HG03025 (cell line): ENCODE measurements at regions not wholly inside any gene's neighbourhood (a gene's known extent, or its start where the extent isn't known, plus 50 kb on each side); places are given as distances from the start of the nearest gene placed in this dataset.
A peak's percentile ranks its signal among the peaks of the same experiment; 100 is the strongest.

Experiments
- ATAC-seq: cut with Tn5 transposase; IDR thresholded peaks from one replicate; pipeline ENCODE4 v1.9.1; 2021; ENCODE audit warnings: mild to moderate bottlenecking, moderate library complexity; ENCODE audit not compliant: unreplicated experiment, low FRiP score

DNA sequence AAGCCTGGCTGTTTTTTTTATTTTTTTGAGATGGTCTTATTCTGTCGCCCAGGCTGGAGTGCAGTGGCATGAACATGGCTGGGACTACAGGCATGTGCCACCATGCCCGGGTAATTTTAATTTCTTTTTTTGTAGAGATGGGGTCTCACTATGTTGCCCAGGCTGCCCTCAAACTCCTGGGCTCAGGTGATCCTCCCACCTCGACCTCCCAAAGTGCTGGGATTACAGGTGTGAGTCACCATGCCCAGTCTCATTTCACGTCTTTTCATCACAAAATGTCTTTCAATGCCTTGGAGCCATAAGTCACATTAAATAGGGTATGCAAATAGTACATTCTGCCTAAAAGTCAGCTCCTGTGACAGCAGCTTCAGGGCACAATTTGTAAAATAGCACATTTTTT lies 52.8 kb downstream of the SOX2 start:
- ATAC-seq = no peak

DNA sequence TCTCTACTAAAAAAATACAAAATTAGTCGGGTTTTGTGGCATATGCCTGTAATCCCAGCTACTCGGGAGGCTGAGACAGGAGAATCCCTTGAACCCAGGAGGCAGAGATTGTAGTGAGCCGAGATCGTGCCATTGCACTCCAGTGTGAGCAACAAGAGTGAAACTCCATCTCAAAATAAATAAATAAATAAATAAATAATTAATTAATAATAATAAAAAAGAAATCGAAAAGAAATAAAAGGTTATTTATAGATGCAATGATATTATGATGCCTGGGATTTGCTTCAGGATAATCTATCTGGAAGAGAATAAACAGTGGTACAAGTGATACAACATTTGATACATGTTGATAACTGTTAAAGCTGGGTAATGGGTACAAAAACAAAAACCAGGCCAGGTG lies 58.6 kb downstream of the SOX2 start:
- ATAC-seq = no peak

DNA sequence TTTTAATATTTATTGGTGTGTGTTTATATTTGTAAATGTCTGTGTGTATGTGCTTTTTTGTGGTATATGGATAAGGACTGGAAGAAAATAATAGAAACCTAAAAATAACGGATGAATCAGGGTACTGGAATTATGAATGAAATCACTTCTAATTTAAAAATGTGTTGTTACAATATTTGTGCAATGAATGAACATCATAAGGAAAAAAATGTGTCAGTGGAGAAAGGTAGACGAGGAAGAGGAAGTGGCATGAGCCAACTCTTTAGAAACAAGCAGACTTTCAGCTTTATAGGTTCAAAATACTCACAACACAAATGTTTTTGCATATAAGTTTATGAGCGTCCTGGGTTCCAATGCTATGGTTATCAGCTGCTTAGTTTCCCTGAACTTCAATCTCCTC lies 59.4 kb downstream of the SOX2 start:
- ATAC-seq = no peak

DNA sequence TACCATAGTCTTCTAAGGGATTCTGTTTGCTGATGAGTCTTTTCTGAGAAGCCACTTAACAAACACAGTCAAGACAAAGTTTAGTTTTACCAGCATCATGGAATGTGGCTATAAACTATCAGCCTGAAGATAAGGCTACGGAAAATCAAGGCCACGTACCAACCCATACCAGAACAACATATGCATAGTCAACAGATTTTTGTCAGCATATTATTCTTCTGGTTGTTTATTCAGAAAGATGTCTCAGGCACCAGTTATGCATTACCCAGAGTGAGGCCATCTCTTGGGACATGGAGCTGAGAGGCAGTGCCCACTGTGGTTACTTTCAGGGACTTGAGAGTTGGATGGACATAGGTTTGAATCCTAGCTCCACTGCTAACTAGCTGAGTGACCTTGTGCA lies 60.4 kb downstream of the SOX2 start:
- no peak for ATAC-seq

DNA sequence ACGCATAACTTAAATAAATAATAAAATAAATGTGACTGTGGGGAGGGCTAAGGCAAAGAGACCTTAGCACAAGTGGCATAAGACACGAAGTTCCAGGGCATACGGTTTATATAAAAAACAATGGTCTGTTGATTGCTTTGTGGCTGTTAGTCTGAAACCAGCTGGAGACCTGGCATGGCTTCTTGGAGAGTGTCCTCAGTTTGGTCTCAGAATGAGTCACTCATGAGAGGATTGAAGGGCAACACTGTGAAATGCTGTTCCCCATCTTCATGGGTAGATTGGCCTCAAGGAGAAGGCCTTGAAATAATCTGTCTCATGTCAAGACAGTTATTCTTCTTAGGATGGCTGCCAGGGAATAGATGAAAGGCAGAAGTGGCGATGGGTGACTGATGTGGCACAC lies 62.2 kb downstream of the SOX2 start:
- no peak for ATAC-seq

DNA sequence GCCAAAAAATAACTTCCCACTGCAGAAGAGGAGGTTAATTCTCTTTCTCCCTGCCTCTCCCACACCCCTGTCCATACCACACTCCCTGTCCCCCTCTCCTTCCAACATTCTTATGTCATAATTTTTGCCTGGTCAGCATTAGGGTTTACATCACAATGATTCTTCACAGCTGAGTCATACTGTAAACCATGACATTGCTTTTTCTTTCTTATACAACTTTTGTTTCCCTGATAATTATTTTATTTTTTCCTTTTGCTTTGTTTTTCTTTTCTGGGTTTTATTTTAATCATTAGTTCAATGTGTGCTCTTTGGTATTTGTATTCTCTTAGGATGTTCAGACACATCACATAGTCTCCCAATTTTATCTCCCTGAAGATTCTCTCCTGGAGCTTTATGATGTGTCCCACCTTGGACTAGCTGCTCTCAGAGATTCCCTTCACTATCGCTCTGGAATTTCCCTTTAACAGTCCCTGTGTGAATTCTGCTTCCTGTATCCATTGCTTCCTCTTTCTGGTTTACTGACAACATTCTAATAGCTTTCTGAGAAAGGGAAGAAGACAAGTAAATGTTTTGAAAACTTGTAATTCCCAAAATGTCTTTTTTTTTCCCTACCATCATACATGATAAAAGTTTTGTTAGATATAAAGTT lies 70.7 kb downstream of the SOX2 start:
- ATAC-seq = no peak

DNA sequence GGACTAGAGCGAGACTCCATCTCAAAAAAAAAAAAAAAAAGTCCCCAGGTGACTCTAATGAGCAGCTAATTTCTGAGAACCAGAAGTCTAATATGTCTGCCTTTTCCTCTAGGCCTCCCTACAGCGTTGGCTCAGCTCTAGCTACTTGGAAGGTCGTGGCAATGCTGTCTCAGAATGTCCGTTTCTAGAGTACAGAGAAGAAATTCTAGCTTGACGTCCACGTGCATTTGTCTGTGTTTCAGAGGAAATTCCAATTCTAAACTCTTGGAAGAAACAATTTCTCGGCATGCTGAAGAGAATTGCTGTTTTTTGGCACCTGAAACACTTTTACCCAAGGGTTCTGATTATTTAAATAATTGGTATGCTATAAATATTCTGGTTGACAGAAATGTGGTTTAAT lies 78.8 kb downstream of the SOX2 start:
- ATAC-seq = no peak

DNA sequence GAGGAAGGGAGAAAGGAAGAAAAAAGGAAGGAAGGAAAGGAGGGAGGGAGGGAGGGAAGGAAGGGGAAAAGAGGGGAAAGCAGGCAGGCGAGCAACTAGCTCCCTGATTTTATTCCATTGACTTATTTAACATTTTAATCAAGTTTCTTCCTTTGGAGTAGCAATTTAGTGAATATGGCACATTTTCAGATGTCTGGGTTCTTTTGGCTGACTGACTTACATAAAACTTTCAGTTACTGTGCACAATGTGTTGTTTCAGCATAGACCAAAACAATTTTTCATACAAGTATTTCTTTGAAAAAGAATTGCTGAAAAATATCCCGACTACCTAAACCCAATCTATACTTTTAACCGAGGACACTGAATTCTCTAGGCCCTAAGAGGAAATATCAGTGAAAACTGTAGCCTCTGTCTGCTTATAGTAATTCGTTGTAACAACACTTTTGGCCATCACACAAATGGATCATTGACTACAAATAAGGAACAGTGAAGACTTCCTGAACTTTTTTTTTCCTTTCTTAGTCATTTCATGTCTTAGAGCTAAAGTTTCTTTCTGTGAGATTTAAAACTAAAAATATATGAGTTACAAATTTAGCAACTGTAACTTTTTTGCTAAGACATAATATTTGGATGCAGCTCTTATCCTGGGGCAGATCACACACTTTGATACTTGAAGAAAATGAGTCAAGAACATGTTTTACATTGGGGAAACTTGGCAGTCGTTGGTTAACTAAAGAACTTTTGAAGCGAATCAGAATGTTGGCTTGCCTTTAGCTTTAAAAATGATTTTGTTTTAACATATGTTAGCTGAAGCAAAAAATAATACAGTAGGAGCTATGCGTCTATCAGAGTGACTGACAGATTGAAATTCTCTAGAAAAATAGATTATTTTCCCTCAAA lies 79.6 kb downstream of the SOX2 start:
- ATAC-seq = no peak

DNA sequence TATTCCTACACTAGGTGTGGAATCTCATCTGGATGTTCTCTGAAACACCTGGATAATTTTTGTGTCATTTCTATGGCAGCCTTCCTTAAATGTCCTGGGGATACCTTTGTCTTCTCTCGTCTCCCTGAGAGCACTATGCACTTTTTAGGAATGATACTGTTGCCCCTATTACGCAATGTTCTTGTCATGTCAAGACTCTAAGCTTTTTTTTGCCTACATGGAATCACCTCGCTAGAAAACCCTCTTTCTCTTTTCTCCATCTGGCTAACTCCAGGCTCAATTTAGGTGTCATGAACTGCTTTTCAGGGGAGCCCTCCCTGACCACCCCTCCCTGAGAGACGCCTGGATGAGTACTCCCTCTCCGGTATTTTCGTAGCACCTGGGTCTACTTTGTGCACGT lies 81.3 kb downstream of the SOX2 start:
- no peak for ATAC-seq

DNA sequence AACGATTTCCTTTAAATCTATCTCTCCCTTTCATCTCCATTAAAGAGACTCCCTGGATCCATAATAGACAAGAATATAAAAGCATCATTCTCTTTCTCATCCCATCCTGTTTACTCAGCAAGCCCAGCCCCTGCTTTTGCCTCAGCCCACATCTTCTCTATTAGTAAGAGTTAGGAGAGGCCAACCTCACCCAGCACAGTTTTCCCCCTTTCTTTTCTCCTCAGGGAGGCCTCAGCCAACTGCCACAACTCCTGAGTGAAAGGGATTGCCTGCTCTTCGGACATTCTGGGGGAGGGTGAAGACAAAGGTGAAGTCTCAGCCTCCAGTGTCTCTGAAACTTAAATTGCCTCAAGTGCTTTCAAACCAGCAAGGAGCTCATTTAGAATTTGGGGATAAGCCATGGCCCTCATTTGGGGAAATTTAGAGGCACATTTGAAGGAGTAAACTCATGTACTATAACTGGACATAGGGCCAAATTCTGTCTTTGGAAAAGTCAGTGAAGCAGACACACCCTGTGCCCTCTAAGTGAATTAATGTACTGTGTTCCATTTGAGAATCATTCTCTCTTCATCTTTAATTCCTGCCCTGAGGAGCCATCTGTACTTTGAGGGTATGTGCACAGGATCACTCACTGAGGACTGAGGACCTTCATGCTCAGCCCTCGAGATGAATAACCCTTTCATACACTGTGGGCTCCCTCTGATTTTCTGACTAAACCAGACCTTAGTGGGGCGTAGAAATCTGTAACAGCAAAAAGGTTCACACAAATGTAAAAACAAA lies 82.5 kb downstream of the SOX2 start:
- ATAC-seq = no peak

DNA sequence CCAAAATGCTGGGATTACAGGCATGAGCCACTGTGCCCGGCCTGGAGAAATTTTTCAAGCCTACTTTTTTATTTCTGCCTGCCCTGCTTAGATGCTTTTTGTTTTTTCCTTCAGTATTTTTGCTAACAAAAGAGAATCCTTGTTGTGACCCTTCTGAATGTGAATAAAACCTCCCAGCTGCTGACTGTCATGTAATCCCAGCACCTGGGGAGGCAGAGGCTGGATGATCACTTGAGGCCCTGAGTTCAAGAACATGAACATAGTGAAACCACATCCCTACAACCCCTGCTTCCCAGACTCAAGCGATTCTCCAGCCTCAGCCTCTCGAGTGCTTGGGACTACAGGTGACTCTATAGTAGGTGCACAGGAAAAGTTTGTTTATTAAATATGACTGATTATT lies 84.9 kb downstream of the SOX2 start:
- ATAC-seq = no peak

DNA sequence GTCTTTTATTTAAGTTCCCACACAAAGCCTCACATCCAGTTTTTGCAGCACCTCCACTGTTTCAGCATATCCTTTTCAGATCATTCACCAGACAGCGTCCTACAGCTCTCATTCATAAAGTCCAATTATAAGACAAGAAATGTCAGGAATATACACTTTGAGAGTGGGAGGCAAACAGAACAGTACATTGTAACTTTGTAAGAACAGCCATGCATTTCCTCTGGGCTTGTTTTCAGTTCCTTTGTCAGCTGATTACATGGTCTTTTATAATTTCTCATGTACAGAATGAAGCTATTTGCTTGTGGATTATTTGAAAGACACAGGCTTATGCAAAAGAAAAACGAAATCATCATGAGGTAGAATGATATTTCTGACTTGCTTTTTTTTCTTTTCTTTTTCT lies 85.7 kb downstream of the SOX2 start:
- ATAC-seq = no peak

DNA sequence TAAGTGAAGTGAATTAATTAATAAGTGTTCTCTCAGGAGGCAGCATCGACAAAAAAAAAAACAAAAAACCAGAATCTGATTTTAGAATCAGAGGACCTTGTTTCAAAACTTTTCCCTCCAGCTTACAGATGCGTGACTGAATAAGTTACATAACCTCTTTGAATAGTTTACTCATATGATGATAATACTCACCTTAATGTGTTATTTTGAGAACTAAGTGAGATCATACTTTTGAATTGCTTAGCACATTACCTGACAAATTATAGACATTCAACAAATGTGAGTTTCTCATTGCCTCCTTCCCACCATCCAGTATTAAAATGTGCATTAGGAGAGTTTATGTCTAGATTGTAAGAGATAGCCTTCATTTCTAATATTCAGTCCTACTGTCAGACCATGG lies 94.0 kb downstream of the SOX2 start:
- no peak for ATAC-seq

DNA sequence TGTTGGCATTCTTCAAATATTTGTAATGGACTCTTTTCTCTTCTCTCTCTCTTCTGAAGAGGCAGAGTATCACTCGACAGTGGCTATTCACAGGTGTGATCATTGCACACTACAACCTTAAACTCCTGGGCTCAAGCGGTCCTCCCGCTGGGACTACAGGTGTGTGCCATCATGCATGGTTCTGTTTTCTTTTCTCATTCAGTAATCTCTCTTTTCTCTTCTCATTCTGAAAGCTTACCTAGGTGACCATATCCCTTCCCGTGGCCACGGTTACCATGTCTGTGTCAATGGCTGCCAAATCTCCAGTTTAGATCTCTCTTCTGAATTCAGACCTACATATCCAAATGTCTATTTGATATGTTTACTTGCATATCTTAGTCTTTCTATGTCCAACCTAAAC lies 96.3 kb downstream of the SOX2 start:
- no peak for ATAC-seq

DNA sequence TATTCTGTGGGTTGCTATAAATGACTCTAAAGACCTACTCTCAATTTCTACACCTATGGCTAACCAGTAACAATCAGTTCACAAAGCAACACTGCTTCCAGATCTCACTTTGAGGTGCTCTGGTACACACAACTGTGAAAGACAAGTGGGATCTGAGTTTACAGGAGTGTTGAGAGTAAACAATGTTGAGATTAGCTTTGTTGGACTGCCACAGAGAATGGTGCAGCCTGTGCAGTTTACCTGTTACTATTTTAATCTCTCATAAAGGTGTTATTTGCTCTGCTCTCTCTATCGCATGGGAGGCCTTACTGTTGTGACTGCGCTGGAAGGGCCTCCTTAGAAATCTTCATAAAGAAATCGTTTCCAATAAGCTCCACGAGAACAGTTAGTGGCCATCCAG lies 112.0 kb downstream of the SOX2 start:
- ATAC-seq = no peak

DNA sequence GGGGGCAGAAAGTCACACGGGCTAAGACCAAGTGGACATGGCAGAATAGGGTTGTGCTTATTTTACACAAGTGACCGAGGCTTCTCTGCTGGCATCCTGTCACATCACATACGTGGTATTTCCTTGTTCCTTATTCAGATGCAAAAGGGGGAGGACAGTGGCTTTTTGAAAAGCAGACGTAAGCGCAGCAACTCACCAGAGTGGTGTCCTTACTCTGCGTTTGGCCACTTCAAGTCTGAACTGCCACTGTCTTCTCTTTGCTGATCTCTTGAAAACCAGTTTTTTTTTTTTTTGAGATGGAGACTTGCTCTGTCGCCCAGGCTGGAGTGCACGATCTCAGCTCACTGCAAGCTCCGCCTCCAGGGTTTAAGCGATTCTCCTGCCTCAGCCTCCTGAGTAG lies 113.2 kb downstream of the SOX2 start:
- no peak for ATAC-seq

DNA sequence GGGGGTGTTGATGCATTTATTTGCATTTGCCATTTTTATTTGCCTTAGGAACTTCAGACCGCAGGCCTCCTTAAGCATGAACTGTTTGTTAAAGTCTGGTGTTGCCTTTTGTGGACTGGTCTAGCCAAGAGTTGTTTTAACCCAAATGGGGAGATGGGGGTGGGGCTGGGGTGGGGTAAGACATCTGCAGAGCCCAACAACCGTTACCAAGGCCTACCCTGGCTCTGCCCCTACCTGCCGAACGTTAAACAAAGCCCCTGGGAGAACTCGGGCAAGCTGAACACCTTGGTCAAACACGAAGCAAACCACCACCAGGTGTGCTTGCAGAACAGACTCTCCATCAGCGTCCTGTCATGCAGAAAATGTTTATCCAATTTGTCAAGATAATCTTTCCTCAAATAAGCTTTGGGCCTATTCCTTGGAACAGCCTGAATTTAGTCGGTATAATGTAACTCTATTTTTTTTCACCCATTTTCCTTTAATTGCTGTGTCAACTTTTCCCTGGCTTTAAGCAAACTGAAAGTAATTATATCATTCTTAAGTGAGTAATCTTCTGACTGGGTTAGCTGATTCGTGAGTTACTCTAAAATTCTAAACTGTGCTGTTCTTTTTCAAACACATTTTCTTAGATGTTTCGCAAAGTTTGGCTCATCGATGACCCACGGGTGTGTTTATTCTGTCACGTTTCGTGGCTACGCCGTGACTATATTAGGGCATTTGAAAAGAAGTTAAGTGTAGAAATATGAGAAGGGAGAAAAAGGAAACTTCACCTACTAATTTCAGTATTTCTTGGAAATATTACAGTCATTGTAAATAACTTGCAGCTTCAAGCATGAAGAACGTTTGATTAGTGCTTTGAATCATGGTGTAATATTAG lies 127.6 kb downstream of the SOX2 start:
- ATAC-seq = peak; percentile 38

DNA sequence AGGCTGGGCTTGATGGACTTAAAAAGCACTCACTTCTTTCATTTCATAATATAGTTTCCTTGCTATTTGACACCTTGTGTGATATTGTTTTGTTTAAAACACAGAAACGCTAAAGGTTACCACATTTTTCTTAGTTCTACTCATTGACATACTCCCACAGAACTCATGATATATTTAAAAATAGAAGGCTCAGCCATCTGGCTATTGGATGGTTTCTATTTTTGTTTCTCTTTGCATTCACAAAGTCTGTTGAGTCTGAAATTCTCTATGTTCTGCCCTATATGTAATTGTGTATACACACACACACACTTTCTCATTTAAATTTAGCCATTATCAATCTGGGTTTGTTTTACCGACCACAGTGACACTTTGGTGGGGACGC lies 128.2 kb downstream of the SOX2 start:
- peak; percentile 68 for ATAC-seq

DNA sequence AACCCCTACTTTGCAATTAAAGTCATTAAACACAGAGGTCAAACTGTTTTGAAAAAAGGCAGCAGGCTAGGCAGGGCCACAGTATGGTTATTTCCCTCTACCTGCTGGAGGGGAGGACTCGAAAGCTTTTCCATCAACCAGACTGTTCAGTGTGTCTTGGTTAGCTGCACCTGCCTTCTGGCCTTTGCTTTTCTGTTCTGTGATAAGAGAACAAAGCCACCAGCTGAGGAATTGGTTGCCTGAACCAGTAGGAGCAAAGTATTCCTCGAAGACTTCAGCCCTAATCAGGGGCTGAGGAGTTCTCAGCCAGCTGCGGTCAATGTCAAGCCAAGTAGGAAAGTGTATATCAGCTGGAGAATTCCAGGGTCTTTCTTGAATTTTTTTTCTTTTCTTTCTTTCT lies 132.5 kb downstream of the SOX2 start:
- no peak for ATAC-seq

DNA sequence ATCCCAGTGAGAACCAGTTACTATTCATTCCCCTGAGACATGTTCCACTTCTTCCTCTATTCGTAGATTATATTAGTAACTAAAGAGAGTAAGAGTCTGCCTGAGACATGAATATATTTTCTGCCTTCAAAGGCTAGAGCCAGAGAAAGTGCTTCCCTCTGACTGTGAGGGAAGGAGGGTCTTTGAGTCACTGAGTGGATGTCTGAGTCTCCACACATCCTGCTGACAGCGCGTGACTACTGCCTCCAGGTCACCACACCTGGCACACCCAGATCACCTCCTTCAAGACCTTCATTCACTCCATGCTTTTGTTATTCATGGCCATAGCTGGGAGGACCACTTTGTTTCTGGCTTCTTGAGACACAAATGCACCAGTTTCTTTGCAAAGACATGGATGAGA lies 135.6 kb downstream of the SOX2 start:
- no peak for ATAC-seq

DNA sequence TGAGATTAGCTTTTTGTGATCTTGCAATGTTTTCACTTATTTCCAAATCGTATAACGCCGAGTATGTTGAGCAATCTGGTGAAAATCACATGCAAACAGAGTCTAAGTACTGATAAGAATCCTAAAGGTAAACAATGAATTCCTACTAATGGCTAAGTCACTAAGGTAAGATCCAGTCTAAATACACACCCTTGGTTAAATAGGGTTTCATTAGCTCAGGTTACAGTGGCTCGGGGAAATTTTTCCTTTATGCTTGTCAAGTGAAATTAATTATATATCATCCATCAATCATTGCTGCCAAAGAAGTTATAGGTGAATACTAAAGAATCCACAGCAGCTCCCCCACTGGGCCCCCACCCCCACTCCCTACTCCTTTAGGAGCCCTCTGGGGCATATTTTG lies 139.3 kb downstream of the SOX2 start:
- ATAC-seq = no peak
